Brain microvascular endothelial cell (primary cell): ENCODE measurements at regions not wholly inside any gene's neighbourhood (a gene's known extent, or its start where the extent isn't known, plus 50 kb on each side); places are given as distances from the start of the nearest gene placed in this dataset.

Source experiments
- DNase-seq: peaks from one replicate; pipeline ENCODE4 v3.0.0-alpha.2; 2020
- H3K27ac ChIP-seq: fragments of 250-450 bp; sonication (Bioruptor Pico); 2 replicates; pipeline ENCODE4 v1.5.1; 2020; ENCODE audit warnings: mild to moderate bottlenecking, moderate library complexity
- H3K27me3 ChIP-seq: fragments of 250-450 bp; sonication (Bioruptor Pico); replicated peaks from 2 replicates; pipeline ENCODE4 v1.5.1; 2020; ENCODE audit warnings: mild to moderate bottlenecking
- H3K36me3 ChIP-seq: fragments of 250-450 bp; sonication (Bioruptor Pico); replicated peaks from 2 replicates; pipeline ENCODE4 v1.5.1; 2020; ENCODE audit warnings: mild to moderate bottlenecking
- H3K4me3 ChIP-seq: 2 replicates; pipeline ENCODE4 v1.5.1; 2011; ENCODE audit warnings: low read depth, mild to moderate bottlenecking, control low read depth, low read length, moderate library complexity
- in situ Hi-C: cut with HindIII; loops from 2 replicates; pipeline ENCODE4 v1.10.0; 2017; ENCODE audit warnings: low sequenced_read_pairs, low pct_ligation_motif_present
- TF ChIP-seq, protein P1 (sequence below): IDR thresholded peaks from 2 replicates; pipeline ENCODE4 v1.5.1; 2011; ENCODE audit warnings: low read depth, mild to moderate bottlenecking, moderate library complexity, low read length, control low read depth, inconsistent platforms; ENCODE audit errors: missing control alignments

DNA sequence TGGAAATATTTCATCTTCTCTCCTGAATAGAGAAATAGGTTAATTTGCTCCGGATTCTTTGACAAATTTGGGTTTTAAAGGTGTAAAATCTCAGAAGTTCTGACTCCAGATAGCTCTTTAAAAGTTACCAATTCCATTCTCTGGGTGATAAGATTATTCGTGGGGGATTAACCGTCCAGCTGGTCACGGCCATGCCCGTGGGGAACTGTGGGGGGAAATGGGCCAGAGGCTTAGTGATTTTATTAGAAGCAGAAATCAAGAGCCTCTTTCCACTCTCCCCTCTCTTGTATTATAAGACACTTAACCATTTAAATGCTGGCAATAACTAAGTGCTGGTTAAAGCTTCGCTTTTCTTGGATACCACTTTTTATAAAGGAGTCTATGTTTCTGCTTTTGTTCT, 376.4 kb upstream of the KAZN start:
- H3K4me3 ChIP-seq, result no peak overlapping the region
- no peaks in the 10 kb centered on the region for H3K36me3 ChIP-seq
- in situ Hi-C loops, result no loop called here
- TF ChIP-seq, protein P1, sequence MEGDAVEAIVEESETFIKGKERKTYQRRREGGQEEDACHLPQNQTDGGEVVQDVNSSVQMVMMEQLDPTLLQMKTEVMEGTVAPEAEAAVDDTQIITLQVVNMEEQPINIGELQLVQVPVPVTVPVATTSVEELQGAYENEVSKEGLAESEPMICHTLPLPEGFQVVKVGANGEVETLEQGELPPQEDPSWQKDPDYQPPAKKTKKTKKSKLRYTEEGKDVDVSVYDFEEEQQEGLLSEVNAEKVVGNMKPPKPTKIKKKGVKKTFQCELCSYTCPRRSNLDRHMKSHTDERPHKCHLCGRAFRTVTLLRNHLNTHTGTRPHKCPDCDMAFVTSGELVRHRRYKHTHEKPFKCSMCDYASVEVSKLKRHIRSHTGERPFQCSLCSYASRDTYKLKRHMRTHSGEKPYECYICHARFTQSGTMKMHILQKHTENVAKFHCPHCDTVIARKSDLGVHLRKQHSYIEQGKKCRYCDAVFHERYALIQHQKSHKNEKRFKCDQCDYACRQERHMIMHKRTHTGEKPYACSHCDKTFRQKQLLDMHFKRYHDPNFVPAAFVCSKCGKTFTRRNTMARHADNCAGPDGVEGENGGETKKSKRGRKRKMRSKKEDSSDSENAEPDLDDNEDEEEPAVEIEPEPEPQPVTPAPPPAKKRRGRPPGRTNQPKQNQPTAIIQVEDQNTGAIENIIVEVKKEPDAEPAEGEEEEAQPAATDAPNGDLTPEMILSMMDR, result no peak
- no peak for DNase-seq
- H3K27ac ChIP-seq, result no peak overlapping the region
- no peaks in the 10 kb centered on the region for H3K27me3 ChIP-seq

DNA sequence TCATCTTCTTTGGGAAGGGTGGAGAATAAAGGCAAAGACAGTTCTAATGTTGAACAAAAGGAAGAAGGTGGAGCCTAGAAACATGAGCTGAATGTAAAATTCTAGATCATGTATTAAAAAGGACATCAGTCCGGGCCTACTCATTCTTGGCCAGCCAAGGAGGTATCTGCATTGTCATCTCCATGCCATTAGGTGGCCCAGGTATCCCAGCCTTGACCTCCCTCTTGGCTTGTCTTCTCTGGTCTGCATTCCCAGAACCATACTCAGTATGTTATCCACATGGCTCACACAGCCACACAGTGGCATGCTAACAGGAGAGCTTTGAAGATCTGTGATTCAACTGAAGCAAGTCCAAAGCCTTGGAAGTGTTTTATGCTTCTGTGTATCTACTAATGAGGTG, 369.8 kb upstream of the KAZN start:
- in situ Hi-C loops, result no loop called here
- Histone ChIP-seq H3K4me3 (no peak overlapping the region), H3K36me3 (no peaks in the 10 kb centered on the region), H3K27me3 (no peaks in the 10 kb centered on the region), H3K27ac (no peak overlapping the region)
- TF ChIP-seq, protein P1, result no peak
- DNase-seq, result no peak

DNA sequence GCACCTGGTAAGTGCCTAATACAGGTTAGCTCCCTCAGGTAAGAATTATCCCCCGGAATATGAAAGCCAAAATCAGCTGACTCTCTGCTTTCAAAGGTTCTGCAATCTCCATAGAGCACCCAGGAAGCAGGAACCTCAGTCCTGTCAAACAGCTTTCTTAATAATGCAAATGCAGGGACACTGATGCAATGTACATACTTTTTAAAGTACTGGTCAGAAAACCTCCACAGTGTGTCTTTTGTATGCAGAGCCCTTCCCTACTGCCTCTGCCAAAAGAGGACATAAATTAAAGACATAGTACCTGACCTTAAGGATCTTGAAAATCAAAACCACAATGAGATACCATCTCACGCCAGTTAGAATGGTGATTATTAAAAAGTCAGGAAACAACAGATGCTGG, 365.0 kb upstream of the KAZN start:
- Histone ChIP-seq H3K27me3 (no peaks in the 10 kb centered on the region), H3K36me3 (no peaks in the 10 kb centered on the region), H3K27ac (no peak overlapping the region), H3K4me3 (no peak overlapping the region)
- no peak for DNase-seq
- in situ Hi-C loops, result no loop called here
- TF ChIP-seq, protein P1, result no peak

DNA sequence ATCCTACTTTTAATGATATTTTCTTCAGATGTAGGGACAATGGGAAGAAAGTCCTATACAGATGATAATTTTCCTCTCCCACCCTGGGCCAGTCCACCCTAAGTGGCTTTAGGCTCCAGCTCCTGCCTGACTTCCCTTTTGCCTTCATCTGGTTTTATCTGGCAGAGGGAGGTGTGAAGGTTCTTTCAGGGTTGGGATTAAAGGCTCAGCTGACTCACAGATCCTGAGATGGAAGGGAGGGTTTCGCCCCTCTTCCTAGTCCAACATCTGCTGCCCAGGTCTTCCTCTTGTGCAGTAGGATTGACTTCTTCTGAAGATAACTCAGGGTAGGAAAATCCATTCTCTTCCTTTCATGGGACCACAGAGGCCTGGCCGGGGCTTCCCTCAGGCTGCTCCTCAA, 362.4 kb upstream of the KAZN start:
- no peak overlapping the region for H3K27ac ChIP-seq
- in situ Hi-C loops, result no loop called here
- TF ChIP-seq, protein P1, result no peak
- H3K27me3 ChIP-seq, result no peaks in the 10 kb centered on the region
- DNase-seq, result no peak
- no peak overlapping the region for H3K4me3 ChIP-seq
- H3K36me3 ChIP-seq, result no peaks in the 10 kb centered on the region

DNA sequence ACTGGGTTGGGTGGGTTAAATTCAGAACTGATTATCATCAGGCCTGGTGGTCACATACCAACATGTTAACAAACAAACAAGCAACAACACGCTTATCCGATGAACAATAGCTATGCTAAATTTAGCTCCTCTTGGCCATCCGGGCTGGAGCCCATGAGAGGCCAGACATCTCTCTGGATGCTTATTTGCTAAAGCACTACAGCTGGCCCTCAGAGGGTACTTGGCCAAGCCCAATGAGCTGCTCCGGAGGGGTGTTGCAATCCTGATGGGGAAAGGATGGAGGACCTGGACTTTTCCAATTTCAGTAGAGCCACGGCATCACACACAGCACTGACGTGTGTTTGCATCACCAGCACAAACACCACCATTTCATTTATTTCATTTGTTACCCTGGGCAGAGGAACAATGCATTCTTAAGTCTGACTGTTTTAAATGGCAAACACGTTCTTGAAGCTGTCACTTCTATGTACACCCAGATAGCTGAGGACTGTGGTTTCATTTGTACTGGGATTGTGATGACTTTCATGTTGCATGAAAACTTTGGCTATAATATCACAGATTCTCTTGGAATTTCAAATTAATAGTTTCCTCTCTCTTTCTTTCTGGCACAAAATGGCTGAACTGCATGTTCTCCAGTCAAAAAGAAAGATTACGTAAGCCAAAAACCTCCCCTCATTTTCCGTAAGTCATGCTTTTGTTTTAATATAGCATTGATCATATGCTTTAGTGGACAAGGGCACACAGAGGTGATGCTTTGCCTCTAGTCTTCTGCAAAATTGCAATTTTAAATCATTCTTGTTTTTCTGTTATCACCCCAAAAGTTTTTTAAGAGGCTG, 359.8 kb upstream of the KAZN start:
- TF ChIP-seq, protein P1, result no peak
- Histone ChIP-seq H3K4me3 (no peak overlapping the region), H3K27me3 (no peaks in the 10 kb centered on the region), H3K36me3 (no peaks in the 10 kb centered on the region), H3K27ac (no peak overlapping the region)
- in situ Hi-C loops, result no loop called here
- DNase-seq, result no peak

DNA sequence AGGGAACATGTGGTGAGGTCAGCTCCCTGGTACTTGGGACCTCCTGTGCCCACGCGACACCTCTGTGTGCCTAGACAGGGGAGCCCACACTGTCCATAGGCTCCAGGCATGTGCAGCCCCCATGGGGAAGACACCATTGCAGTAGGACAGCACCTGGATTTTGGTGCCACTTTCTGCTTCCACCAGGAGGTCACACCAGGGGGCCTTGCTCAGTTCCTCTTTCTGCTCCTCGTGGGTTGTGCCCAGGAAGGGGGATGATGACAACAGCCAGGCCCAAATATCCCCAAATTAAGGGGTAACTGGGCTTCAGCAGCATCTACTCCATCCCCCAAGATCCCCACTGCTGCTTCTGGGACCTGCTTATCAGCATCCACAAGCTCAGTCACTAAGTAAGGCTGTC, 358.2 kb upstream of the KAZN start:
- no peak for DNase-seq
- Histone ChIP-seq H3K27me3 (no peaks in the 10 kb centered on the region), H3K36me3 (no peaks in the 10 kb centered on the region), H3K4me3 (no peak overlapping the region), H3K27ac (no peak overlapping the region)
- TF ChIP-seq, protein P1, result no peak
- in situ Hi-C loops, result no loop called here
